NT2/D1 (cell line): ENCODE measurements at regions not wholly inside any gene's neighbourhood (a gene's known extent, or its start where the extent isn't known, plus 50 kb on each side); places are given as distances from the start of the nearest gene placed in this dataset.

Source experiments
- DNase-seq: peaks from one replicate; pipeline ENCODE4 v3.0.0-alpha.2; 2011; ENCODE audit warnings: low read depth, low spot score
- H3K27me3 ChIP-seq: 2 replicates; pipeline ENCODE4 v1.6.0; 2011; ENCODE audit warnings: mild to moderate bottlenecking; ENCODE audit not compliant: insufficient read length, insufficient read depth
- H3K36me3 ChIP-seq: 2 replicates; pipeline ENCODE4 v1.6.1; 2011; ENCODE audit warnings: mild to moderate bottlenecking, low read length, mixed read lengths; ENCODE audit not compliant: insufficient read depth, insufficient read length
- H3K4me1 ChIP-seq: 2 replicates; pipeline ENCODE4 v1.5.1; 2011; ENCODE audit not compliant: insufficient read depth, insufficient read length
- H3K4me3 ChIP-seq: 2 replicates; pipeline ENCODE4 v1.5.1; 2011; ENCODE audit warnings: low read depth; ENCODE audit not compliant: insufficient read length
- H3K9ac ChIP-seq: 2 replicates; pipeline ENCODE4 v1.6.0; 2011; ENCODE audit warnings: low read depth; ENCODE audit not compliant: insufficient read length
- H3K9me3 ChIP-seq: 2 replicates; pipeline ENCODE4 v1.5.1; 2011; ENCODE audit warnings: mild to moderate bottlenecking, low read length; ENCODE audit not compliant: insufficient read depth
- SUZ12 ChIP-seq: IDR thresholded peaks from 2 replicates; pipeline ENCODE4 v1.6.1; 2011; ENCODE audit not compliant: insufficient read length, insufficient read depth; ENCODE audit errors: extremely low read depth
- YY1 ChIP-seq: IDR thresholded peaks from 2 replicates; pipeline ENCODE4 v1.6.1; 2011; ENCODE audit not compliant: insufficient read length, insufficient read depth
- ZNF274 ChIP-seq: IDR thresholded peaks from 2 replicates; pipeline ENCODE4 v1.6.1; 2011; ENCODE audit warnings: mild to moderate bottlenecking, low read depth, low read length

DNA sequence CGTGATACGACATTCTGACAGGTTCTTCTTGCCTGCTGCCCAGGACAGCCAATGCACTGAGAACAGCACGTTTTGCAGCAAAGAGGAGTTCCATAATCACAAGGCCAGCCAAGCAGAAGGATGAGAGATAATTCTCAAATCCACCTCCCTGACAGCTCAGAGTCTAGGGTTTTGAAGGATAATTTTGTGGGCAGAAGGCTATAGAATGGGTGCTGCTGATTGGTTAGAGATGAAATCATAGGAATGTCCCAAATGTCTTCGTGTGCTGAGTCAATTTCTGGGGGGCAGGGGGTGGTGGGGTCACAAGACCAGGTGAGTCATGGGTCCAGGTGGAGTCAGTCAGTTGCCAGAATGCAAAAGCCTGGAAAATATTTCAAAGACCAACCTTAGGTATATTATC, 175.5 kb upstream of the SLC30A5 start:
- Histone ChIP-seq H3K4me3 (no peak overlapping the region), H3K4me1 (no peaks in the 10 kb centered on the region), H3K27me3 (no peaks in the 10 kb centered on the region), H3K9ac (no peak overlapping the region), H3K36me3 (no peaks in the 10 kb centered on the region), H3K9me3 (peaks cover 37% of the 10 kb centered on the region; the same call in 1 of the 2 replicates)
- DNase-seq: no peak
- TF ChIP-seq SUZ12: no peak
- no peak for TF ChIP-seq ZNF274
- no peak for TF ChIP-seq YY1

DNA sequence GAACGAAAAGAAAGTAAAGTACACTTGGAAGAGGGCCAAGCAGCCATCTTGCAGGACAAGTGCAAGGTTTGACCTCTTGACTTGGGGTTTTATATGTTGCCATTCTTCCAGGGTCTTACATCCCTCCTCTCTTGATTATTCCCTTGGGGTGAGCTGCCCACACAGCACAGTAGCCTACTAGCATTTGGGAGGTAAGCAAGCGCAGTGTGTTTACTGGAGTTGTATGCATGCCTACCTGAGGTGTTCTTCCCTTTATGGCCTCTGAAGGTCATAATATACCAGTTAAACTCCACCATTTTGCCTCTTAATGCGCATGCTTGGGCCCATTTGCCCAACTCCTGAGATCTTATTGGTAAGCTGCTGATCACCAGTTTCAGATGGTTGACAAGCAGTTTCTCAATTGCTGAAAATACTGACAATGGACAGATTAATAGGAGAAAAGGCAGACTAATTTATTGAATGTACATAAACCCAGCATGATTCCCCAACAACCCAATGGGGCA, 173.8 kb upstream of the SLC30A5 start:
- TF ChIP-seq ZNF274 (no peak), YY1 (no peak), SUZ12 (no peak)
- Histone ChIP-seq H3K4me1 (peaks cover 2% of the 10 kb centered on the region), H3K9me3 (peaks cover 43% of the 10 kb centered on the region; the same call in 1 of the 2 replicates), H3K4me3 (no peak overlapping the region), H3K36me3 (no peaks in the 10 kb centered on the region), H3K27me3 (no peaks in the 10 kb centered on the region), H3K9ac (no peak overlapping the region)
- DNase-seq: no peak

DNA sequence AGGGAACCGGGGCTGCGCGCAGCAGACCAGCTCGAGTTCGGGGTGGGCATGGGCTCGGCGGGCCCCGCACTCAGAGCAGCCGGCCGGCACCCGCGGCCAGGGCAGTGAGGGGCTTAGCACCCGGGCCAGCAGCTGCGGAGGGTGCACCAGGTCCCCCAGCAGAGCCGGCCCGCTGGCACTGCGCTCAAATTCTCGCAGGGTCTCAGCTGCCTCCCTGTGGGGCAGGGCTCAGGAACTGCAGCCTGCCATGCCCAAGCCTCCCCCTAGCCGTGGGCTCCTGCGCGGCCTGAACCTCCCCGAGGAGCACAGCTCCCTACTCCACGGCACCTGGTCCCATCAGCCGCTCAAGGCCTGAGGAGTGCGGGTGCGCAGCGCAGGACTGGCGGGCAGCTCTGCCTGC, 172.9 kb upstream of the SLC30A5 start:
- H3K9me3 ChIP-seq: peaks cover 43% of the 10 kb centered on the region; the same call in 1 of the 2 replicates
- H3K27me3 ChIP-seq: no peaks in the 10 kb centered on the region
- DNase-seq: no peak
- H3K4me3 ChIP-seq: no peak overlapping the region
- H3K4me1 ChIP-seq: peaks cover 2% of the 10 kb centered on the region
- TF ChIP-seq YY1: no peak
- no peak for TF ChIP-seq ZNF274
- no peak for TF ChIP-seq SUZ12
- H3K9ac ChIP-seq: no peak overlapping the region
- H3K36me3 ChIP-seq: no peaks in the 10 kb centered on the region

DNA sequence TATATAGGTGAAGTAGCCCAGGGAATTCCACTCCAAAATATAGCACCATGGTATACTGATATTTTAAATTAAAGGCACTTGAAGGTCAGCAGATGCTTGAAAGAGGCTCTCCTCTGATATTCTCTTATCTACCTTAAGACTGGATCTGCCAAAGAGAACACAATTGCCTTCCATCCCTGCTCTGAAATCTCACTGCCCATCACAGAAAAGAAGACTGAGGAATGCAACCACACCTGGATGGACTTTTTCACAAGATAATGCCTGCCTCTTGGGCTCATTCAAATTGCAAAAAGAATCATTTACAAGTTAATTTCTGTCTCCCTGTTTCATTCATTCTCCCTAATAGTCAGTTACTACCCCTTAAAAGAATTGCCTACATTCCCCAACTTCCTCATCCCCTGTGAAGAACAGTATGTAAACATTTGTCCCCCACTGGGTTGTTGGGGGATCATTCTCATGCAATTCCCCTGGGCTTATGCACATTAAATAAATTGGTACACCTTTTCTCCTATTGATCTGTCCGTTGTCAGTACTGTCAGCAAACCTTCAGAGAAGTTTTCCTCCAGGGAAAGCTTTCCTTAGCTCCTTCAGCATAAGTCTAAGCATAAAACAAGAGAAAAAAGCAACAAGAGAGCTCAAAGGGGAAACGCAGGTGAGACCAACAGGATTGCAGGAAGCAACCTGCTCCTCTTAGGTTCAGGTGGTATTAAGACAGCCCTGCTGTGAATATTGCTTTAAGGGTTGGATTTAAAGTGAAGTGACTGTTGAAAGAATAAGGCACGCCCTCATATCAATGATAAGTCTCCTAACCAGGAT, 171.4 kb upstream of the SLC30A5 start:
- Histone ChIP-seq H3K4me3 (no peak overlapping the region), H3K36me3 (no peaks in the 10 kb centered on the region), H3K4me1 (peaks cover 2% of the 10 kb centered on the region), H3K9me3 (peaks cover 43% of the 10 kb centered on the region; the same call in 1 of the 2 replicates), H3K9ac (no peak overlapping the region), H3K27me3 (no peaks in the 10 kb centered on the region)
- no peak for TF ChIP-seq ZNF274
- TF ChIP-seq YY1: no peak
- no peak for TF ChIP-seq SUZ12
- peak; percentile 51 for DNase-seq

DNA sequence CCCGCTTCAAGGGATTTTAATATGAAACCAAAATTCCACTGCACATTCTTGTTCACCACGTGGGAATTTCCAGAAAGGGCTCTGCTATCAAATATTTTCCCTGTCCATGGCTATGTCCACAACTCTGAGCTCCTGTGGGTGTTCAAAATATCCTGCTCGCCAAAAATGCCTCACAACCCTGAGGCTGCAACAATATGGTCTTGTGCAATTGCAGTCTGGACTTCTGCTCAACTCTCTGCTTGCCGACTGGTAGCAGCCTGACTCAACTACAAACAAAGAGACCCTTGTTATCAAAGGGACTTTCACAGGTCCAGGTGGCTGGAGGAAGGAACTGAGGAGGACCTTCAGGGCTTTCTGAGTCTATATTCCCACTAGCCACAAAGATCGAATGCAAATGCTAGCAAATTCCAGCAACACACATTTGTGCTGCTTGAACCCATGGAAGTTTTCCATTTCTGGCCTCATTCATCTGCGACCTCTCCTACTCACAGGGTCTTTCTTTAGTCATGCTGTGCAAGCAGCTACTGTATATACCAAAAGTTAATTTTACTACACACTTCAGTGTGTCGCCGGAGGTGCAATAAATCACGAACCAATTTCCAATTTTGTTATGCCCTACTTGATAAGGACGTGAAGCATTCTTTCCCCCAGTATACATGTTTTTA, 169.2 kb upstream of the SLC30A5 start:
- DNase-seq: no peak
- no peak for TF ChIP-seq YY1
- no peak for TF ChIP-seq SUZ12
- Histone ChIP-seq H3K4me3 (no peak overlapping the region), H3K36me3 (no peaks in the 10 kb centered on the region), H3K27me3 (no peaks in the 10 kb centered on the region), H3K9me3 (peaks cover 37% of the 10 kb centered on the region; the same call in 1 of the 2 replicates), H3K4me1 (peaks cover 2% of the 10 kb centered on the region), H3K9ac (no peak overlapping the region)

DNA sequence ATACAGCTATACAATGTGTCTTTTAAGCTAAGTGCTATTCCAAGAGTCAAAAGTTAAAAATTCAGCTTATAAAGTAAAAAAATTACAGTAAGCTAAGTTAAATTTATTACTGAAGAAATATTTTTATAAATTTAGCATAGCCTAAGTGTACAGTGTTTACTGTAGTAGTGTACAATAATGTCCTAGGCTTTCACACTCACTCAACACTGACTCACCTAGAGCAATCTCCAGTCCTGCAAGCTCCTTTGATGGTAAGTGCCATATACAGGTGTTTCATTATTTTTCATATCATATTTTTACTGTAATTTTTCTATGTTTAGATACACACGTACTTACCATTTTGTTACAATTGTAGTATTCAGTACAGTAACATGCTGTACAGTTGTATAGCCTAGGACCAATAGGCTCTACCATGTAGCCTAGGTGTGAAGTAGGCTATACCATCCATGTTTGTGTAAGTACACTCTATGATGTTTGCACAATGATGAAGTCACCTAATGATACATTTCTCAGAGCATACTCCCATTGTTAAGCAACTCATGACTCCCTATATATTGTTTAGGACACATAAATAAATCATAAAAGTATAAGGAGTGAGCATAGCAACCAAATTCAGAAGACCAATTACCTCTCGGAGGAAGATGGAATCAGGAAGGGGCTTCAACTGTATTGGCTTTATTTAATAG, 165.1 kb upstream of the SLC30A5 start:
- no peaks in the 10 kb centered on the region for H3K27me3 ChIP-seq
- DNase-seq: no peak
- H3K36me3 ChIP-seq: no peaks in the 10 kb centered on the region
- peaks cover 24% of the 10 kb centered on the region; the same call in 1 of the 2 replicates for H3K9me3 ChIP-seq
- TF ChIP-seq SUZ12: no peak
- no peak for TF ChIP-seq YY1
- no peak for TF ChIP-seq ZNF274
- H3K4me3 ChIP-seq: no peak overlapping the region
- no peaks in the 10 kb centered on the region for H3K4me1 ChIP-seq
- no peak overlapping the region for H3K9ac ChIP-seq

DNA sequence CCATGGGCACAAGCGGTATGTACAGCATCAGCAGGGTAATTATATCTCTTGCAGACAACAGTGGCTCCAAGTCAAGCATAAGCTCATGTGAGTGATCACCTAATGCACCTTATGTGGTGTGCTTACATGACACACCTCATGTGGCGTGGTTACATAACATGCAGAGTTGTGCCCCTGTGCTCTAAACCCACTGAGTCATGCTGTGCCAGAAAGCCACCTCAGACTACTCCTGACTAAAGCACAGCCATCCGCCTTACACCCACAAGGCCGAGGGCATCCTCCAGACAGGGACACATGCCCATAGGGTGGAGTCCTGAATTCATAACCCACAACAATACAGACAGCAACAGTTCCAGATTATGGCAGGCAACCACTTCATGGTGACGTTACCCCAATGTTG, 163.7 kb upstream of the SLC30A5 start:
- Histone ChIP-seq H3K4me1 (no peaks in the 10 kb centered on the region), H3K9me3 (peaks cover 25% of the 10 kb centered on the region; the same call in 1 of the 2 replicates), H3K27me3 (no peaks in the 10 kb centered on the region), H3K9ac (no peak overlapping the region), H3K4me3 (no peak overlapping the region), H3K36me3 (no peaks in the 10 kb centered on the region)
- TF ChIP-seq ZNF274: no peak
- no peak for TF ChIP-seq SUZ12
- TF ChIP-seq YY1: no peak
- no peak for DNase-seq
